ENCODE measurements at regions not wholly inside any gene's neighbourhood (a gene's known extent, or its start where the extent isn't known, plus 50 kb on each side); places are given as distances from the start of the nearest gene placed in this dataset.

GRCh38 chr3:177345973-177346503, 148.8 kb upstream of the TBL1XR1 start (continued):
- TF ChIP-seq CHD7 (IDR thresholded peaks at IDR 0.05; ENCODE audit: insufficient replicate concordance, low read length): no peak
- no peak for TF ChIP-seq YY1 (IDR thresholded peaks at IDR 0.05; ENCODE audit: low read depth, low read length)
- no peak for TF ChIP-seq KDM4A (IDR thresholded peaks at IDR 0.05; ENCODE audit: low read depth, low read length, severe bottlenecking)
- TF ChIP-seq NANOG (IDR thresholded peaks at IDR 0.05; ENCODE audit: insufficient read depth, low read depth, low read length, poor library complexity, severe bottlenecking): no peak
- no peak for TF ChIP-seq PHF8 (conservative IDR thresholded peaks at IDR 0.05; ENCODE audit: low read depth, low read length)
- TF ChIP-seq E2F6 (IDR thresholded peaks at IDR 0.05): no peak
- TF ChIP-seq BACH1 (IDR thresholded peaks at IDR 0.05; ENCODE audit: low read length): no peak
- TF ChIP-seq BCL11A (IDR thresholded peaks at IDR 0.05; ENCODE audit: low read depth in 2 of 2, low read length in 2 of 2): no peak
- TF ChIP-seq ASH2L (IDR thresholded peaks at IDR 0.05; ENCODE audit: low read length): no peak
- TF ChIP-seq CBX8 (IDR thresholded peaks at IDR 0.05; ENCODE audit: borderline replicate concordance, low read depth, low read length): no peak
- no peak for TF ChIP-seq HDAC2 (IDR thresholded peaks at IDR 0.05; ENCODE audit: borderline replicate concordance in 1 of 2, low read depth in 2 of 2, low read length in 2 of 2)
